ENCODE measurements at regions not wholly inside any gene's neighbourhood (a gene's known extent, or its start where the extent isn't known, plus 50 kb on each side); places are given as distances from the start of the nearest gene placed in this dataset.

GRCh38 chr16:54381601-54382313 is 95.2 kb upstream of the IRX3 start:
- Histone ChIP-seq H3K9me3 (ENCODE audit: control insufficient read depth in 2 of 2, insufficient read depth in 1 of 2, low read depth in 1 of 2, low read length in 1 of 2) (peaks cover 0 to 2% of the 10 kb centered on the region in 2 donors), H3K27ac (ENCODE audit: low read depth in 2 of 2, low read length in 1 of 2) (no peak overlapping the region), H3K36me3 (ENCODE audit: control insufficient read depth in 2 of 2, insufficient read depth in 2 of 2, low read length in 1 of 2) (no peaks in the 10 kb centered on the region), H3K4me1 (ENCODE audit: control insufficient read depth in 2 of 2, insufficient read depth in 2 of 2, low read length in 1 of 2) (no peaks in the 10 kb centered on the region), H3K27me3 (ENCODE audit: control insufficient read depth in 1 of 2, insufficient read depth in 2 of 2, low read length in 2 of 2) (no peaks in the 10 kb centered on the region), H3K4me3 (ENCODE audit: low read depth in 1 of 2, low read length in 2 of 2) (no peak overlapping the region)
- 79 to 89% methylated on average over 12 of the region's 12 CpGs for WGBS, 2 donors

DNA sequence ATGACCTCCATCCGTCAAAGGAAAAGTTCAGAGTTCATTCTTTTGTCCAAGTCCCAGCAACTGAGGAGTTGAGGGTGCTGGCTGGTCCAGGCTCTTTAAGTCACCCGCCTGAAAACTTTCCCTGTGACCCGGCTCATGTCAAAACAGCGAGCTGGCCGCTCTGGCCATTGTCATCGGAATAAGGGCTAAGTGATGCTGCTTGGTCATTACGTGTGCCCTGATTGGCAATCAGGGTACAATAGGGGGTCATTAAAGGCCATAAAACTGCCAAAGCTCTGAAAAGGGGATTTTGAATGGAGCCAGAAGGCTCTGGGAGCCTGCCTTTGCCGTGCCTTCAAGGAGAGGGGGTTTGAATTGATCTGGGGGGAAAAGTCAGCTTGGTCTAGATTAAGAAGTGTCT is 88.5 kb upstream of the IRX3 start:
- Histone ChIP-seq H3K4me3 (ENCODE audit: low read depth in 1 of 2, low read length in 2 of 2) (no peak overlapping the region), H3K27ac (ENCODE audit: low read depth in 2 of 2, low read length in 1 of 2) (no peak overlapping the region), H3K36me3 (ENCODE audit: control insufficient read depth in 2 of 2, insufficient read depth in 2 of 2, low read length in 1 of 2) (no peaks in the 10 kb centered on the region), H3K27me3 (ENCODE audit: control insufficient read depth in 1 of 2, insufficient read depth in 2 of 2, low read length in 2 of 2) (no peaks in the 10 kb centered on the region), H3K4me1 (ENCODE audit: control insufficient read depth in 2 of 2, insufficient read depth in 2 of 2, low read length in 1 of 2) (no peaks in the 10 kb centered on the region), H3K9me3 (ENCODE audit: control insufficient read depth in 2 of 2, insufficient read depth in 1 of 2, low read depth in 1 of 2, low read length in 1 of 2) (no peaks in the 10 kb centered on the region)
- WGBS, 2 donors = 63 to 79% methylated on average over 8 of the region's 8 CpGs

- 50 to 51% methylated on average over 27 of the region's 27 CpGs for WGBS, 2 donors
- Histone ChIP-seq H3K4me3 (ENCODE audit: low read depth in 1 of 2, low read length in 2 of 2) (no peak overlapping the region), H3K27me3 (ENCODE audit: control insufficient read depth in 1 of 2, insufficient read depth in 2 of 2, low read length in 2 of 2) (no peaks in the 10 kb centered on the region), H3K4me1 (ENCODE audit: control insufficient read depth in 2 of 2, insufficient read depth in 2 of 2, low read length in 1 of 2) (no peaks in the 10 kb centered on the region), H3K27ac (ENCODE audit: low read depth in 2 of 2, low read length in 1 of 2) (no peak overlapping the region), H3K36me3 (ENCODE audit: control insufficient read depth in 2 of 2, insufficient read depth in 2 of 2, low read length in 1 of 2) (no peaks in the 10 kb centered on the region), H3K9me3 (ENCODE audit: control insufficient read depth in 2 of 2, insufficient read depth in 1 of 2, low read depth in 1 of 2, low read length in 1 of 2) (no peaks in the 10 kb centered on the region)
Observed at GRCh38 chr16:54373534-54374520, 87.2 kb upstream of the IRX3 start.

GRCh38 chr16:54370278-54371040 is 83.9 kb upstream of the IRX3 start:
- Histone ChIP-seq H3K27ac (ENCODE audit: low read depth in 2 of 2, low read length in 1 of 2) (no peak overlapping the region), H3K36me3 (ENCODE audit: control insufficient read depth in 2 of 2, insufficient read depth in 2 of 2, low read length in 1 of 2) (no peaks in the 10 kb centered on the region), H3K27me3 (ENCODE audit: control insufficient read depth in 1 of 2, insufficient read depth in 2 of 2, low read length in 2 of 2) (no peaks in the 10 kb centered on the region), H3K4me1 (ENCODE audit: control insufficient read depth in 2 of 2, insufficient read depth in 2 of 2, low read length in 1 of 2) (no peaks in the 10 kb centered on the region), H3K4me3 (ENCODE audit: low read depth in 1 of 2, low read length in 2 of 2) (no peak overlapping the region), H3K9me3 (ENCODE audit: control insufficient read depth in 2 of 2, insufficient read depth in 1 of 2, low read depth in 1 of 2, low read length in 1 of 2) (no peaks in the 10 kb centered on the region)
- WGBS, 2 donors = 39 to 55% methylated on average over 29 of the region's 29 CpGs

DNA sequence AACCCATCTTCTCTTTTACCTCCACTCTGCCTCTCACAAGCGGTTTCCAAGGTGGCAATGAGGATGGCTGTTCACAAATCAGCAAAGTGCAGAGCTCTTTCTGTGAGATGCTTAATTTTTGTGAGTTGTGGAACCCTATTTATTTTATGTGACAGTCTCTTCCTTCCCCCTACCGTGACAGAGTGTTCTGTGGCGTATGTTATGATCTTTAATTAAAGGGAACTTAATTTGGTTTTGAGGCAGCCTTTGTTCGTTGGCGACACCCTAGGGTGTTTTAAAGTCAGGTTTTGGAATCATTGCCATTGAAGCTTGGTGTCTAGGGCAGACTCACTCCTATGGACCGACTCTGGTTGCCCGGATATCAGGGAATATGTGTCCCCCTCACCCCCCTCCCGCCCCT is 83.3 kb upstream of the IRX3 start:
- H3K9me3 ChIP-seq (ENCODE audit: control insufficient read depth in 2 of 2, insufficient read depth in 1 of 2, low read depth in 1 of 2, low read length in 1 of 2) = no peaks in the 10 kb centered on the region
- no peaks in the 10 kb centered on the region for H3K4me1 ChIP-seq (ENCODE audit: control insufficient read depth in 2 of 2, insufficient read depth in 2 of 2, low read length in 1 of 2)
- 71 to 77% methylated on average over 8 of the region's 8 CpGs for WGBS, 2 donors
- no peak overlapping the region for H3K4me3 ChIP-seq (ENCODE audit: low read depth in 1 of 2, low read length in 2 of 2)
- no peaks in the 10 kb centered on the region for H3K27me3 ChIP-seq (ENCODE audit: control insufficient read depth in 1 of 2, insufficient read depth in 2 of 2, low read length in 2 of 2)
- H3K27ac ChIP-seq (ENCODE audit: low read depth in 2 of 2, low read length in 1 of 2) = no peak overlapping the region
- H3K36me3 ChIP-seq (ENCODE audit: control insufficient read depth in 2 of 2, insufficient read depth in 2 of 2, low read length in 1 of 2) = no peaks in the 10 kb centered on the region

DNA sequence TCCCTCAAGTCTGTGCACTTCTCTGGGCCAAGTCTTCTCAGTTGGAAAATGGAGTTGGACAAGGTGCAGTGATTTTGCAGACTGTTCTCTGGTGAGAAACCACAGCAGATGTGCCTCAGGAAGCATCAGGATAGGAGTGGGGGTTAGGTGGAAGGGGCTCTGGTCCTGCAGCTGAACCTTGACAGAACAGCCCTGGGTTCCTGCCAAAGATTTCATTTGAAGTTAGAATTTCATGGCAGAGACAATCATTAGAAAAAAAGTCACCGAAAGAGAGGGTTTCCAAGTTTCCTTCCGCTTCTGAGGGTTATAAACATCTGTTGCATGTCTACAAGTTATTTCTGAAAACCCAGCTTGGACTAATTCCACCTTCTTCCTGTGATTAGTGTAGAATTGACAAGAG is 80.4 kb upstream of the IRX3 start:
- H3K36me3 ChIP-seq (ENCODE audit: control insufficient read depth in 2 of 2, insufficient read depth in 2 of 2, low read length in 1 of 2) = no peaks in the 10 kb centered on the region
- WGBS, 2 donors = 61 to 68% methylated on average over 2 of the region's 2 CpGs
- no peaks in the 10 kb centered on the region for H3K4me1 ChIP-seq (ENCODE audit: control insufficient read depth in 2 of 2, insufficient read depth in 2 of 2, low read length in 1 of 2)
- no peak overlapping the region for H3K27ac ChIP-seq (ENCODE audit: low read depth in 2 of 2, low read length in 1 of 2)
- no peaks in the 10 kb centered on the region for H3K27me3 ChIP-seq (ENCODE audit: control insufficient read depth in 1 of 2, insufficient read depth in 2 of 2, low read length in 2 of 2)
- no peak overlapping the region for H3K4me3 ChIP-seq (ENCODE audit: low read depth in 1 of 2, low read length in 2 of 2)
- no peaks in the 10 kb centered on the region for H3K9me3 ChIP-seq (ENCODE audit: control insufficient read depth in 2 of 2, insufficient read depth in 1 of 2, low read depth in 1 of 2, low read length in 1 of 2)

- Histone ChIP-seq H3K36me3 (ENCODE audit: control insufficient read depth in 2 of 2, insufficient read depth in 2 of 2, low read length in 1 of 2) (no peaks in the 10 kb centered on the region), H3K4me1 (ENCODE audit: control insufficient read depth in 2 of 2, insufficient read depth in 2 of 2, low read length in 1 of 2) (no peaks in the 10 kb centered on the region), H3K27ac (ENCODE audit: low read depth in 2 of 2, low read length in 1 of 2) (no peak overlapping the region), H3K4me3 (ENCODE audit: low read depth in 1 of 2, low read length in 2 of 2) (no peak overlapping the region), H3K27me3 (ENCODE audit: control insufficient read depth in 1 of 2, insufficient read depth in 2 of 2, low read length in 2 of 2) (no peaks in the 10 kb centered on the region), H3K9me3 (ENCODE audit: control insufficient read depth in 2 of 2, insufficient read depth in 1 of 2, low read depth in 1 of 2, low read length in 1 of 2) (no peaks in the 10 kb centered on the region)
- 86 to 87% methylated on average over 10 of the region's 10 CpGs for WGBS, 2 donors
Observed at GRCh38 chr16:54365990-54366634, 79.5 kb upstream of the IRX3 start.

- WGBS, 2 donors = 86 to 93% methylated on average over 6 of the region's 6 CpGs
- H3K36me3 ChIP-seq (ENCODE audit: control insufficient read depth in 2 of 2, insufficient read depth in 2 of 2, low read length in 1 of 2) = no peaks in the 10 kb centered on the region
- no peak overlapping the region for H3K27ac ChIP-seq (ENCODE audit: low read depth in 2 of 2, low read length in 1 of 2)
- no peak overlapping the region for H3K4me3 ChIP-seq (ENCODE audit: low read depth in 1 of 2, low read length in 2 of 2)
- H3K9me3 ChIP-seq (ENCODE audit: control insufficient read depth in 2 of 2, insufficient read depth in 1 of 2, low read depth in 1 of 2, low read length in 1 of 2) = no peaks in the 10 kb centered on the region
- no peaks in the 10 kb centered on the region for H3K27me3 ChIP-seq (ENCODE audit: control insufficient read depth in 1 of 2, insufficient read depth in 2 of 2, low read length in 2 of 2)
- H3K4me1 ChIP-seq (ENCODE audit: control insufficient read depth in 2 of 2, insufficient read depth in 2 of 2, low read length in 1 of 2) = peaks cover 0 to 4% of the 10 kb centered on the region in 2 donors
Observed at GRCh38 chr16:54363766-54364165, 77.2 kb upstream of the IRX3 start.

DNA sequence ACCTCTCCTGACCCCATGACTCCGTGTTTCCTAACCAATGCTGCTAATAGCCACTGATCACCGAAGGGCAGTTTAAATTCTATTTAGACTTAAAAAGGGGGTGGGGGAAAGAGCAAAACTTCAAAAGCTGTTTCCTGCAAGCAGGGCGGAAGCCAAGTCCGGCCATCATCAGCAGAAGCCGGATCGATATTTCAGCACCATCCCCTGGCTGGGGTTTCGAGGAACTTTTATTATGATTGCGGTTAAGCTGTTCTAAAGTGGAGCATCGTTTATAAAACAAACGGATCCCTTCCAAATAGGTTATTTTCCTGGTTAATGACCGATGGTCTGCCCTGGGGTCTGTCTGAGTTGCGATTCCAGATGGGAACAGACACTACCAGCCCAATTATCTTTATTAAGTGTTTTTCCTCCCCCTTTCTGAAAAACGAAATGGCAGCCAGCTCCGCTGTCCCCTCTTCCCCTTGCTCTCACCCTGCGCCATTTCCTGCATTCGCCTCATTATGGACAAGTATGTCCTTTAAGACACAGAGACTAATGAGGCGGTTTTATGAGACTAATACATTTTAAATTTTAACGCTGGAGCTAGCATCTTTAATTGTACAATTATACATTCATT is 76.1 kb upstream of the IRX3 start:
- no peaks in the 10 kb centered on the region for H3K27me3 ChIP-seq (ENCODE audit: control insufficient read depth in 1 of 2, insufficient read depth in 2 of 2, low read length in 2 of 2)
- H3K9me3 ChIP-seq (ENCODE audit: control insufficient read depth in 2 of 2, insufficient read depth in 1 of 2, low read depth in 1 of 2, low read length in 1 of 2) = no peaks in the 10 kb centered on the region
- 45 to 62% methylated on average over 18 of the region's 18 CpGs for WGBS, 2 donors
- no peaks in the 10 kb centered on the region for H3K36me3 ChIP-seq (ENCODE audit: control insufficient read depth in 2 of 2, insufficient read depth in 2 of 2, low read length in 1 of 2)
- no peak overlapping the region for H3K27ac ChIP-seq (ENCODE audit: low read depth in 2 of 2, low read length in 1 of 2)
- H3K4me1 ChIP-seq (ENCODE audit: control insufficient read depth in 2 of 2, insufficient read depth in 2 of 2, low read length in 1 of 2) = peaks cover 0 to 9% of the 10 kb centered on the region in 2 donors
- no peak overlapping the region for H3K4me3 ChIP-seq (ENCODE audit: low read depth in 1 of 2, low read length in 2 of 2)
